ENCODE measurements at regions not wholly inside any gene's neighbourhood (a gene's known extent, or its start where the extent isn't known, plus 50 kb on each side); places are given as distances from the start of the nearest gene placed in this dataset.
"Not testable (repeated sequence)": the region's sequence is repeated elsewhere in the genome, so short reads cannot be mapped to it uniquely, and the experiment has no call there.

DNA sequence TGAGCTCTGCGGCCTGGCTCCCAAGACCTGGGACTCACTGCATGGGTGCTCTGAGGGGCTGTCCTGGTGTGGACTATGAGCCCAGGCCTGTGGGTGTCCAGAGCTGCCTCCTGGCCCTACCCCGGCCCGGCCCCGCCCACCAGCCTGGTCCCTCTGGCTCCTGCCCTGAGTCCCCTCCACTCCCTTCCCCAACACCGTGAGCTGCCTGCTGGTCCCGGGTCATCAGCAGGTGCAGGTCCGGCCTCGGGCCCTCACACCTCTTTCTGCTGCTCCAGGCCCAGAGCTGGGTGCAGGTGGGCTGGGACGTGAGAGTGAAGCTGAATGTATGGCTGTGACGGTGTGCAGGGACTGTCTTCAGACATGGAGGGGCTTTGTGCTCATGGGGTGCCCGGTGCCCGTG is 193.7 kb downstream of the TMEM121 start:
- H3K36me3 ChIP-seq (ENCODE audit: control insufficient read depth, low read depth, low read length); H3K27me3 ChIP-seq (ENCODE audit: control insufficient read depth, insufficient read depth, low read length); H3K9ac ChIP-seq (ENCODE audit: low read length); H3K4me3 ChIP-seq (ENCODE audit: low read length); H3K9me3 ChIP-seq (ENCODE audit: control insufficient read depth, low read depth, low read length); H3K27ac ChIP-seq (ENCODE audit: low read length); H3K4me1 ChIP-seq (ENCODE audit: control insufficient read depth, low read depth, low read length): not testable (repeated sequence)

- H3K27ac ChIP-seq (ENCODE audit: low read length); H3K9me3 ChIP-seq (ENCODE audit: control insufficient read depth, low read depth, low read length); H3K9ac ChIP-seq (ENCODE audit: low read length); H3K4me3 ChIP-seq (ENCODE audit: low read length); H3K36me3 ChIP-seq (ENCODE audit: control insufficient read depth, low read depth, low read length); H3K4me1 ChIP-seq (ENCODE audit: control insufficient read depth, low read depth, low read length); H3K27me3 ChIP-seq (ENCODE audit: control insufficient read depth, insufficient read depth, low read length): not testable (repeated sequence)
These were observed 194.6 kb downstream of the TMEM121 start for GRCh38 chr14:105720852-105721601.

DNA sequence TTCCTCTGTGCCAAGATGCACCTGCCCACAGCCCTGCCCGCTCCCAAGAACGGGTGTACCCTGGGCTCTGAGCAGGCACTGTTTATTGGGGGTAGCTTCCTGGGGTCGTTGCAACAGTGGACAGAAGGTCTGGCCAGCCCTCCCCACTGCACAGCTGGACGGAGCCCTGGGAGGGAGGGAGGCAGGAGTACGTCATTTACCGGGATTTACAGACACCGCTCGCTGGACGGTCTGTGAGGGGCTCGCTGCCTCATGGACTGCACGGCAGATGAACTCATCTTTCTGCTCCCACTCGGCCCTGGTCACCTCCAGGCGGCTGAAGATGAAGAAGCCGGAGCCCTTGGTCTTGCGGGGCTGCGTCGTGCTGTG is 195.2 kb downstream of the TMEM121 start:
- H3K4me1 ChIP-seq (ENCODE audit: control insufficient read depth, low read depth, low read length); H3K9me3 ChIP-seq (ENCODE audit: control insufficient read depth, low read depth, low read length); H3K27me3 ChIP-seq (ENCODE audit: control insufficient read depth, insufficient read depth, low read length); H3K9ac ChIP-seq (ENCODE audit: low read length); H3K36me3 ChIP-seq (ENCODE audit: control insufficient read depth, low read depth, low read length); H3K27ac ChIP-seq (ENCODE audit: low read length); H3K4me3 ChIP-seq (ENCODE audit: low read length): not testable (repeated sequence)

- H3K36me3 ChIP-seq (ENCODE audit: control insufficient read depth, low read depth, low read length); H3K4me3 ChIP-seq (ENCODE audit: low read length); H3K4me1 ChIP-seq (ENCODE audit: control insufficient read depth, low read depth, low read length); H3K27me3 ChIP-seq (ENCODE audit: control insufficient read depth, insufficient read depth, low read length); H3K27ac ChIP-seq (ENCODE audit: low read length); H3K9ac ChIP-seq (ENCODE audit: low read length); H3K9me3 ChIP-seq (ENCODE audit: control insufficient read depth, low read depth, low read length): not testable (repeated sequence)
These were observed 195.8 kb downstream of the TMEM121 start for GRCh38 chr14:105721996-105722709.

DNA sequence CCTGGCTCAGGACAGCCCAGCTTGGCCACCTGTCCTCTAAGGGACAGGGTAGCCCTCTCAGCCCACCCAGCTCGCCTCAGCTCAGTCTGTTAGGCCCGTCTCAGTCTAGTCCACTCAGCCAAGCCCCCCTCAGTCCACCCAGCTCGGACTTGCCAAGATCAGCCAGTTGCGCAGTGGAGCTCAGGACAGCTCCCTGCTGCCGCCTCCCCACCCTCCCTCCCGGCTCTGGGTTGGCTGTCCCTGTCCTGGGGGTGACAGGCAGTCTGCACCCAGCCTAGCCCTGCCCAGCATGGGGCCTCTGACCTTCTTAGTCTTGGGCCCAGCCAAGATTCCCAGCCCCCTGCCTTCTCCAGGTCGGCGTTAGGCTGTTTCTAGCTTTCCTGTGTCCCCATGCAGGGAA is 196.9 kb downstream of the TMEM121 start:
- not testable (repeated sequence) for H3K9me3 ChIP-seq (ENCODE audit: control insufficient read depth, low read depth, low read length); H3K27me3 ChIP-seq (ENCODE audit: control insufficient read depth, insufficient read depth, low read length); H3K36me3 ChIP-seq (ENCODE audit: control insufficient read depth, low read depth, low read length); H3K27ac ChIP-seq (ENCODE audit: low read length); H3K4me1 ChIP-seq (ENCODE audit: control insufficient read depth, low read depth, low read length); H3K4me3 ChIP-seq (ENCODE audit: low read length); H3K9ac ChIP-seq (ENCODE audit: low read length)

- not testable (repeated sequence) for H3K9me3 ChIP-seq (ENCODE audit: control insufficient read depth, low read depth, low read length); H3K4me3 ChIP-seq (ENCODE audit: low read length); H3K9ac ChIP-seq (ENCODE audit: low read length); H3K4me1 ChIP-seq (ENCODE audit: control insufficient read depth, low read depth, low read length); H3K36me3 ChIP-seq (ENCODE audit: control insufficient read depth, low read depth, low read length); H3K27me3 ChIP-seq (ENCODE audit: control insufficient read depth, insufficient read depth, low read length); H3K27ac ChIP-seq (ENCODE audit: low read length)
These were observed 197.4 kb downstream of the TMEM121 start for GRCh38 chr14:105723776-105724175.

GRCh38 chr14:105729825-105730368 is 203.5 kb downstream of the TMEM121 start:
- H3K9me3 ChIP-seq (ENCODE audit: control insufficient read depth, low read depth, low read length) = peaks cover 35% of the 10 kb centered on the region
- H3K9ac ChIP-seq (ENCODE audit: low read length); H3K27ac ChIP-seq (ENCODE audit: low read length); H3K4me3 ChIP-seq (ENCODE audit: low read length); H3K36me3 ChIP-seq (ENCODE audit: control insufficient read depth, low read depth, low read length); H3K27me3 ChIP-seq (ENCODE audit: control insufficient read depth, insufficient read depth, low read length); H3K4me1 ChIP-seq (ENCODE audit: control insufficient read depth, low read depth, low read length): not testable (repeated sequence)

GRCh38 chr14:105730731-105731130 is 204.3 kb downstream of the TMEM121 start:
- H3K4me3 ChIP-seq (ENCODE audit: low read length); H3K27ac ChIP-seq (ENCODE audit: low read length); H3K4me1 ChIP-seq (ENCODE audit: control insufficient read depth, low read depth, low read length); H3K36me3 ChIP-seq (ENCODE audit: control insufficient read depth, low read depth, low read length); H3K9ac ChIP-seq (ENCODE audit: low read length); H3K27me3 ChIP-seq (ENCODE audit: control insufficient read depth, insufficient read depth, low read length): not testable (repeated sequence)
- peaks cover 33% of the 10 kb centered on the region for H3K9me3 ChIP-seq (ENCODE audit: control insufficient read depth, low read depth, low read length)

DNA sequence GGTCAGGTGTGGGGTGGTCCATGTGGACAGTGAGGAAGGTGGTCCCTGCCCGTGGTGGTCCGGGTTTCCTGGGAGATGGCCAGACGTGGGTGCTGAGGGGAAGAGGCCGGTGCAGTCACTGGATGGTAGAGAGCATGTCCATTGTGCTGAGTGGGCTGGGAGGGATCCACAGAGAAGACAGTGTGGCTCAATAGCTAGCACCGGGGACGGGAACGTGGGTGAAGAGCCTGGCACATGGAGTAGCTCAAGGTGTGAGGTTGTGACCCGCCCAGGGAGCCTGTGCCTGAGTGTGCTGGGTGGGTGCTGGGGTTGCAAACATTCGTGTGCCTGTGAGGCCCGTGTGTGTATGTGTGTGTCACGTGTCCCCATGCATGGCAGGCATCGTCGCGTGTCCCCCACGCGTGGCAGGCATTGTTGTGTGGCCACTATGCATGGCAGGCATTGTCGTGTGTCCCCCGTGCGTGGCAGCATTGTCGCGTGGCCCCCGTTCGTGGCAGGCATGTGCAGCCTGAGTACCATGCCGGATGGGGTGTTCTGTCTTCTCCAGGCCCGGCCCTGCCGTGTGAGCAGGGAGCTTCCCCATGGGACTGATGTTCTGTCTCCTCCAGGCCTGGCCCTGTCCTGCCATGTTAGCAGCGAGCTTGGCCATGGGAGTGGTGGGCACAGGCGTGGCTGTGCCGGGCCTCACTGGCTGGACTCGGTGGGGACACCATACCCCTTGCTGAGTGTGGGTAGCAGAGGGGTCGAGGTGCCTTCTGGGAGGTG is 205.0 kb downstream of the TMEM121 start:
- H3K27ac ChIP-seq (ENCODE audit: low read length); H3K9ac ChIP-seq (ENCODE audit: low read length); H3K4me1 ChIP-seq (ENCODE audit: control insufficient read depth, low read depth, low read length); H3K4me3 ChIP-seq (ENCODE audit: low read length); H3K36me3 ChIP-seq (ENCODE audit: control insufficient read depth, low read depth, low read length); H3K27me3 ChIP-seq (ENCODE audit: control insufficient read depth, insufficient read depth, low read length): not testable (repeated sequence)
- peaks cover 33% of the 10 kb centered on the region for H3K9me3 ChIP-seq (ENCODE audit: control insufficient read depth, low read depth, low read length)

DNA sequence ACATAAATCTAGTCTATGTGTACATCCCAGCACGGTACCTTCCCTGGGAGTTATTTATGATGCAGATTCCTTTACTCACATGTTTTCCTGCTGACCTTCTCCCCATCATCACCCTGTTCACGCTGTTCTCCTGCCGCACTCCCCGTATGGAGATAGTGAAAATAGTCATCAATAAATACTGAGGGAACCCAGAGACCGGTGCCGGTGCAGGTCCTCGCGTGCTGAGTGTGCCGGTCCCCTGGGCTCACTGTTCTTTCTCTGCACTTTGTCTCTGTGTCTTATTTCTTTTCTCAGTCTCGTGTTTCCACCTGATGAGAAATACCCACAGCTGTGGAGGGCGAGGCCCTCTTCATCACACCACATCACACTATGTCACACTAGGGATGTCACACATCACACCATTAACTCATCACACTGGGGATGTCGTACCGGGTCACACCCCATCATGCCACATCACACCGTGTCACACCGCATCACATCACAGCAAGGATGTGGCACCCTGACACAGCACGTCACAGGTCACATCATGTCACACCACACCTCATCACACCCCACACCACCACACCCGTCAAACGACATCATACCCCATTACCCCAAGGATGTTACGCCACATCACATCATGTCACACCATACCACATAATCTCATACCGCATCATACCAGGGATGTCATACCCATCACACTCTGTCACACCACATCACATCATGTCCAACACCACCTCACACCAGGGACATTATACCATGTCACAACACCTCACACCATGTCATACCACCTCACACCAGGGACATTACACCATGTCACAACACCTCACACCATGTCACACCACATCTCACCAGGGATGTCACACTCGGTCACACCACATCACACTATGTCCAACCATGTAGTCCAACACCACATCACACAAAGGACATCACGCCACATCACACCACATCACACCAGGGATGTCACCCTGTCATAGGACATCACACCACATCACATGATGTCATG is 207.0 kb downstream of the TMEM121 start:
- Histone ChIP-seq H3K9me3 (ENCODE audit: control insufficient read depth, low read depth, low read length) (peaks cover 39% of the 10 kb centered on the region), H3K27ac (ENCODE audit: low read length) (no peak overlapping the region), H3K4me1 (ENCODE audit: control insufficient read depth, low read depth, low read length) (no peaks in the 10 kb centered on the region), H3K27me3 (ENCODE audit: control insufficient read depth, insufficient read depth, low read length) (no peaks in the 10 kb centered on the region), H3K9ac (ENCODE audit: low read length) (no peak overlapping the region), H3K4me3 (ENCODE audit: low read length) (no peak overlapping the region), H3K36me3 (ENCODE audit: control insufficient read depth, low read depth, low read length) (no peaks in the 10 kb centered on the region)

- H3K27ac ChIP-seq (ENCODE audit: low read length); H3K27me3 ChIP-seq (ENCODE audit: control insufficient read depth, insufficient read depth, low read length); H3K4me3 ChIP-seq (ENCODE audit: low read length); H3K4me1 ChIP-seq (ENCODE audit: control insufficient read depth, low read depth, low read length); H3K9ac ChIP-seq (ENCODE audit: low read length); H3K36me3 ChIP-seq (ENCODE audit: control insufficient read depth, low read depth, low read length): not testable (repeated sequence)
- peaks cover 37% of the 10 kb centered on the region for H3K9me3 ChIP-seq (ENCODE audit: control insufficient read depth, low read depth, low read length)
These were observed 207.9 kb downstream of the TMEM121 start for GRCh38 chr14:105734241-105734640.
